ENCODE measurements at regions not wholly inside any gene's neighbourhood (a gene's known extent, or its start where the extent isn't known, plus 50 kb on each side); places are given as distances from the start of the nearest gene placed in this dataset.

DNA sequence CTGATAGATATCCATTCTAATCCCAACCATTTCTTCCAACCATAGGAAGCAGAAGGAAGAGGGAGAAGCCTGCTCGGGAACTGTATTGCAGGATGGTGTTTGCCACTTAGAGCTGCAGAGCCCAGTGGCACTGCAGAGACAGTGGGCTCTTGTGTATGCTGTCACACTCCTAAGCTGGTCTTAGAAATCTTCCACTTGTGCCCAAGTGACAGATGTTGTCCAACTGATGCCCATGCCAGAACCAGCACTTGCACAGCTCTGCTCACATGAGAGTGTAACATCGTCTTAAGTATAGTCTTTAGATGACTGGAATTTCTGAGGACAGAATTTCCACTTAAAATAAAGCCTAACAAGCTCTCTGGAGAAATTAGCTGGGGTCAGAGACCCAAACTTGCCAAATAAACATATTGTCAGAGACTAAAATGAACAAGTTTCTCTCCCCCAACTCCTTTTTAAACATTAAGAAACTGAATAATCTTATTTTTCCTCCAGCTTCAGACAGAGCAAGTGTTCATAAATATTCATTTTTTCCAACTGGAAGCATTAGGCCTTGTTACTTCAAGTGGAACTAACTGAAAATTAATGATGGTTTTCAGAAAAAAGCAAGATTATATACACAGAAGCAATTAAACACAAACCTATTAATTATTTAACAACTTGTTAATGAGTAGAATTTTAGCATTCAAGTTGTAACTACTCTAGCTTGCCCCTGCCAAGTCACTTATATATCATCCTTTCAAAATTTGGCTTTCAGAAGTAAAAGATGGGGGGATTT lies 577.3 kb downstream of the AJAP1 start:
- Mint-ChIP-seq H3K36me3 (ENCODE audit: low read depth) (no peaks in the 10 kb centered on the region), H3K9me3 (peaks cover 13% of the 10 kb centered on the region), H3K27me3 (peaks cover 25% of the 10 kb centered on the region), H3K4me1 (no peaks in the 10 kb centered on the region), H3K4me3 (no peak overlapping the region), H3K27ac (no peak overlapping the region)
- no peak for ATAC-seq (replicated peaks)

- Mint-ChIP-seq H3K27ac (no peak overlapping the region), H3K4me1 (no peaks in the 10 kb centered on the region), H3K4me3 (no peak overlapping the region), H3K36me3 (ENCODE audit: low read depth) (no peaks in the 10 kb centered on the region), H3K27me3 (peaks cover 33% of the 10 kb centered on the region), H3K9me3 (no peaks in the 10 kb centered on the region)
- no peak for ATAC-seq (replicated peaks)
Measured at GRCh38 chr1:5227114-5227513, 572.7 kb downstream of the AJAP1 start.

GRCh38 chr1:5225707-5226704 lies 571.6 kb downstream of the AJAP1 start:
- Mint-ChIP-seq H3K9me3 (no peaks in the 10 kb centered on the region), H3K27ac (no peak overlapping the region), H3K4me1 (no peaks in the 10 kb centered on the region), H3K27me3 (peaks cover 33% of the 10 kb centered on the region), H3K4me3 (no peak overlapping the region), H3K36me3 (ENCODE audit: low read depth) (no peaks in the 10 kb centered on the region)
- ATAC-seq (replicated peaks): no peak

DNA sequence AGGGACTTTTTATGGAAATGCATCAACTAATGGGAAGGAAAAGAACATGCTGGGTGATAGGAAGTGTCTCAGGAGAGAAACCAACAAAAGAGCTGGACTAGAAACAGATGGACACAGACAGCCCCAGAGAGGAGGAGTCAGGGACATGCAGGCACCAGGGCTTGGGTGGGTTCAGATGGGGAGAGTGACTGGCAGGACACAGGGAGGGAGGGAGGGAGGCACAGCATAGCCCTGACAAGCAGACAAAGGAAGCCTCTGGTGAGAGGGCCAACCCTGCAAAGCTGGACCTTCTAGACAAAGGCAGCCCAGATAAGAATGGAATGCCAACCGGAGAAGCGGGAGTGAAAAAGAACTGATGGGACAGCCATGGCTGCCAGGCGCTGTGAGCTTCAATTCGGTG lies 568.8 kb downstream of the AJAP1 start:
- Mint-ChIP-seq H3K4me1 (no peaks in the 10 kb centered on the region), H3K27ac (no peak overlapping the region)

GRCh38 chr1:5222626-5223025 lies 568.2 kb downstream of the AJAP1 start:
- Mint-ChIP-seq H3K36me3 (ENCODE audit: low read depth) (no peaks in the 10 kb centered on the region), H3K27ac (no peak overlapping the region), H3K4me3 (no peak overlapping the region), H3K9me3 (no peaks in the 10 kb centered on the region), H3K27me3 (peaks cover 31% of the 10 kb centered on the region), H3K4me1 (no peaks in the 10 kb centered on the region)
- ATAC-seq (replicated peaks): no peak

More for the DNA sequence above, 568.8 kb downstream of the AJAP1 start:
- no peak for ATAC-seq (replicated peaks)
- H3K27me3 Mint-ChIP-seq: peaks cover 32% of the 10 kb centered on the region
- H3K4me3 Mint-ChIP-seq: no peak overlapping the region
- no peaks in the 10 kb centered on the region for H3K9me3 Mint-ChIP-seq
- no peaks in the 10 kb centered on the region for H3K36me3 Mint-ChIP-seq (ENCODE audit: low read depth)

GRCh38 chr1:5221451-5221850 lies 567.0 kb downstream of the AJAP1 start:
- Mint-ChIP-seq H3K27me3 (peaks cover 31% of the 10 kb centered on the region), H3K4me1 (no peaks in the 10 kb centered on the region), H3K4me3 (no peak overlapping the region)

GRCh38 chr1:5220821-5221220 lies 566.4 kb downstream of the AJAP1 start:
- peaks cover 28% of the 10 kb centered on the region for H3K27me3 Mint-ChIP-seq
- no peaks in the 10 kb centered on the region for H3K36me3 Mint-ChIP-seq (ENCODE audit: low read depth)
- H3K4me1 Mint-ChIP-seq: no peaks in the 10 kb centered on the region
- H3K27ac Mint-ChIP-seq: no peak overlapping the region
- no peaks in the 10 kb centered on the region for H3K9me3 Mint-ChIP-seq
- H3K4me3 Mint-ChIP-seq: no peak overlapping the region
- no peak for ATAC-seq (replicated peaks)

More at GRCh38 chr1:5221451-5221850, 567.0 kb downstream of the AJAP1 start:
- H3K36me3 Mint-ChIP-seq (ENCODE audit: low read depth): no peaks in the 10 kb centered on the region
- H3K9me3 Mint-ChIP-seq: no peaks in the 10 kb centered on the region
- H3K27ac Mint-ChIP-seq: no peak overlapping the region
- ATAC-seq (replicated peaks): no peak

DNA sequence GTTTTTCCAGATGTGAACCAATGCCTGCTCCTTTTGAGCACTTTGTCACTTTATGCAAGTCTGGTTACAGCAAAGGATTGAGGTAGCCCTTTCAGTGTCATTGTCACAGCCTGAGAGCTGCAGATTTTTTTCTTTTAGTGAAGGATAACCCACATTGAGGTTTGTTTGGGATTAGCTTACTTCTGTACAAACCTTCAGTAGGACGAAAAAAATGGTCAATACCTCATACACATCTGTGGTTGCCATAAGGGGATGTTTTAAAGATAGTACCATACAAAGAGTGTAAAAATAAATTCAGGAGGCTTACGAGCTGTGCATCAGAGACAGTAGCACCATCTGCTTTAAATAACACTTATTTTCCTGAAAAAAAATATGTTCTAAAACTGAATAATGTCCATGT lies 566.0 kb downstream of the AJAP1 start:
- Mint-ChIP-seq H3K27me3 (peaks cover 24% of the 10 kb centered on the region), H3K4me3 (no peak overlapping the region)
- ATAC-seq (replicated peaks): no peak

GRCh38 chr1:5200006-5200405 lies 545.6 kb downstream of the AJAP1 start:
- Mint-ChIP-seq H3K27me3 (peaks cover 19% of the 10 kb centered on the region), H3K9me3 (no peaks in the 10 kb centered on the region), H3K4me3 (no peak overlapping the region), H3K27ac (no peak overlapping the region), H3K4me1 (no peaks in the 10 kb centered on the region), H3K36me3 (ENCODE audit: low read depth) (no peaks in the 10 kb centered on the region)
- ATAC-seq (replicated peaks): no peak

More for the DNA sequence above, 566.0 kb downstream of the AJAP1 start:
- Mint-ChIP-seq H3K4me1 (no peaks in the 10 kb centered on the region), H3K36me3 (ENCODE audit: low read depth) (no peaks in the 10 kb centered on the region), H3K9me3 (no peaks in the 10 kb centered on the region), H3K27ac (no peak overlapping the region)

DNA sequence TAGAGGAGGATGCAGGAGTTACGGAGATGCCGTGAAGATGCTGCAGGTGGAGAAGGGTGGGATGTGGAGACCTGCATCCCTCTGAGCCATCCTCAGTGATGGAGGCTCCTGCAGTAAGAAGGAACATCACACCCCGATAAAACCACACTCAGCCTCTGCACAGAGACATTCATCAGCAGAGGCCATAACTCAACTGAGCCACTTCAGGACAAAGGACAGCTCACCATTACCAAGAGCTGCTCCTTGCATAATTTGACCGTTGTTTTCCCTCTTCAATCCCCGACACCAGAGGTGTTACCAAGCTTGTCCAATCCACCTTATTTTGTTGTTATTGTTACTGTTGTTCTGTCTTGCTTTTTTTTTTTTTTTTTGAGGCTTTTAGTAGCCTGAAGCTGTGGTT lies 543.9 kb downstream of the AJAP1 start:
- Mint-ChIP-seq H3K36me3 (ENCODE audit: low read depth) (no peaks in the 10 kb centered on the region), H3K4me3 (no peak overlapping the region), H3K9me3 (no peaks in the 10 kb centered on the region), H3K27me3 (peaks cover 15% of the 10 kb centered on the region), H3K27ac (no peak overlapping the region), H3K4me1 (no peaks in the 10 kb centered on the region)
- ATAC-seq (replicated peaks): no peak

- H3K36me3 Mint-ChIP-seq (ENCODE audit: low read depth): no peaks in the 10 kb centered on the region
- H3K27ac Mint-ChIP-seq: no peak overlapping the region
- ATAC-seq (replicated peaks): no peak
- no peak overlapping the region for H3K4me3 Mint-ChIP-seq
- H3K4me1 Mint-ChIP-seq: no peaks in the 10 kb centered on the region
- no peaks in the 10 kb centered on the region for H3K27me3 Mint-ChIP-seq
- no peaks in the 10 kb centered on the region for H3K9me3 Mint-ChIP-seq
Measured at GRCh38 chr1:5191470-5191869, 537.1 kb downstream of the AJAP1 start.

- no peaks in the 10 kb centered on the region for H3K9me3 Mint-ChIP-seq
- no peaks in the 10 kb centered on the region for H3K4me1 Mint-ChIP-seq
- no peak overlapping the region for H3K4me3 Mint-ChIP-seq
- no peak overlapping the region for H3K27ac Mint-ChIP-seq
- peaks cover 3% of the 10 kb centered on the region for H3K27me3 Mint-ChIP-seq
- H3K36me3 Mint-ChIP-seq (ENCODE audit: low read depth): no peaks in the 10 kb centered on the region
- no peak for ATAC-seq (replicated peaks)
Measured at GRCh38 chr1:5189384-5189783, 535.0 kb downstream of the AJAP1 start.

GRCh38 chr1:5165762-5166161 lies 511.4 kb downstream of the AJAP1 start:
- Mint-ChIP-seq H3K36me3 (ENCODE audit: low read depth) (no peaks in the 10 kb centered on the region), H3K4me1 (no peaks in the 10 kb centered on the region), H3K4me3 (no peak overlapping the region), H3K27ac (no peak overlapping the region), H3K27me3 (peaks cover 23% of the 10 kb centered on the region), H3K9me3 (no peaks in the 10 kb centered on the region)
- no peak for ATAC-seq (replicated peaks)

- Mint-ChIP-seq H3K4me3 (no peak overlapping the region), H3K9me3 (peaks cover 5% of the 10 kb centered on the region), H3K4me1 (no peaks in the 10 kb centered on the region), H3K36me3 (ENCODE audit: low read depth) (no peaks in the 10 kb centered on the region), H3K27ac (no peak overlapping the region), H3K27me3 (peaks cover 23% of the 10 kb centered on the region)
- ATAC-seq (replicated peaks): peak; percentile 44
Measured at GRCh38 chr1:5164158-5164557, 509.7 kb downstream of the AJAP1 start.

DNA sequence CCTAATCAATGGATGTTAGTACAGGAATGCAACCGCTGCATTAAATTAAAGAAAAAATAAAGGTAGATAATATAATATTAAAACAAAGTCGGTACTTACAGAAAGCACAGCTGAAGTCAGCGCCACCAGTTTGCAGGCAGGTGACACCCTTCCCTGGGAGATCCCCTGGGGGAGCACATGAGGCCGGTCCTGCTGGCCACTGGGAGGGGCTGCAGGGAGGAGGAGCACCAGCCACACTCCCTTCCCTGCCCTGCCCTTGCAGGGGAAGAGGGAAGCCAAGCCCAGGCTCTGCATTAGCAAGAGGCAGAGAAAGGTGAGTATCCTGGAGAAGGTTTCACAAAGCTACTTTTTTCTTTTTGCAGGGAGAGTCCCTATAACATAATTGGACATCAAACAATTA lies 507.0 kb downstream of the AJAP1 start:
- no peaks in the 10 kb centered on the region for H3K36me3 Mint-ChIP-seq (ENCODE audit: low read depth)
- no peaks in the 10 kb centered on the region for H3K4me1 Mint-ChIP-seq
- H3K27ac Mint-ChIP-seq: no peak overlapping the region
- peaks cover 21% of the 10 kb centered on the region for H3K27me3 Mint-ChIP-seq
- no peak overlapping the region for H3K4me3 Mint-ChIP-seq
- peaks cover 5% of the 10 kb centered on the region for H3K9me3 Mint-ChIP-seq
- ATAC-seq (replicated peaks): no peak
